Tibial nerve (tissue), 4 donors: ENCODE measurements at regions not wholly inside any gene's neighbourhood (a gene's known extent, or its start where the extent isn't known, plus 50 kb on each side); places are given as distances from the start of the nearest gene placed in this dataset.

Source experiments
- DNase-seq, 2 donors: peaks; one replicate each; pipeline ENCODE4 v3.0.0-alpha.2; 2019; ENCODE audit warnings: low spot score in 2 of 2
- H3K27ac ChIP-seq, 4 donors: fragments of 200-600 bp; sonication (generic) in 3 of 4; one replicate each; pipeline ENCODE4 v1.5.1; 2017 to 2019; ENCODE audit warnings: mild to moderate bottlenecking in 1 of 4
- H3K27me3 ChIP-seq, 2 donors: fragments of 200-600 bp; sonication (generic) in 1 of 2; one replicate each; pipeline versions ENCODE4 v1.5.1 to v1.6.0; 2017 to 2019
- H3K36me3 ChIP-seq, 3 donors: fragments of 200-600 bp; sonication (generic); one replicate each; pipeline ENCODE4 v1.5.1; 2018 to 2019
- H3K4me1 ChIP-seq, 4 donors: fragments of 200-600 bp; sonication (generic) in 3 of 4; one replicate each; pipeline ENCODE4 v1.5.1; 2017 to 2019
- H3K4me3 ChIP-seq, 4 donors: fragments of 200-600 bp; sonication (generic) in 3 of 4; one replicate each; pipeline ENCODE4 v1.5.1; 2017 to 2019; ENCODE audit warnings: mild to moderate bottlenecking in 1 of 4, moderate library complexity in 1 of 4
- H3K9me3 ChIP-seq, 4 donors: fragments of 200-600 bp; sonication (generic) in 3 of 4; one replicate each; pipeline ENCODE4 v1.5.1; 2017 to 2019
- EP300 ChIP-seq, 2 donors: sonication (generic); formaldehyde crosslinking; IDR thresholded peaks; one replicate each; pipeline ENCODE4 v1.6.1; 2017; ENCODE audit warnings: antibody characterized with exemption in 2 of 2, mild to moderate bottlenecking in 1 of 2
- POLR2A ChIP-seq, 2 donors: fragments of 450-650 bp; IDR thresholded peaks; one replicate each; pipeline ENCODE4 v1.6.1; 2017; ENCODE audit warnings: antibody characterized with exemption in 2 of 2, mild to moderate bottlenecking in 2 of 2, moderate library complexity in 2 of 2
- WGBS, 2 donors: methylation state at CpG; one replicate each; pipeline ENCODE4 v1.1.5; 2018; 5-methylcytosine and 5-hydroxymethylcytosine counted together
- TF ChIP-seq, protein P1 (sequence below), 5 experiments: fragments of 200-600 bp in 3 of 5; fragments of 450-650 bp in 2 of 5; sonication (generic) in 3 of 5; IDR thresholded peaks; one replicate each; pipeline ENCODE4 v1.5.1; 2016 to 2019; ENCODE audit warnings: antibody characterized with exemption in 5 of 5, mild to moderate bottlenecking in 3 of 5, moderate library complexity in 2 of 5

DNA sequence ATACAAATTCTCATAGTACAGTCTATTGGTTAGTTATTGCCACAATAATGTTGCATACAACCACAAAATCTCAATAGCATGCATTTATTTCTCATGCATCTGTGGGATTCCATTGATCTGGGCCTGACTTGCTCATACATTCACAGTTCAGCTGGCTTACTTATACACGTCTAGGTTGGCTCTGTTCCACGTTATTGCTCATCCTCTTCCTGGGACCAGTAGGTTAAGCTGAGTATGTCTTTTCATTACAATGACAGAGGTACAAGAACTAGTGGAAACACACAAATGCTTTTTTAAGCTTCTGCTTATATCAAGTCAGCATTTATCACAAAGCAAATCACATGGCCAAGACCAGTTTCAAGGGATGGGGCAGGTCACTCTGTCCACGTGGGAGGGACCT is 485.3 kb upstream of the BTBD3 start:
- no peak for DNase-seq
- Histone ChIP-seq H3K36me3 (no peaks in the 10 kb centered on the region), H3K27me3 (no peaks in the 10 kb centered on the region), H3K4me1 (no peaks in the 10 kb centered on the region), H3K4me3 (no peak overlapping the region), H3K9me3 (peaks cover 0 to 13% (median 0%) of the 10 kb centered on the region in 4 donors), H3K27ac (no peak overlapping the region)
- WGBS, 2 donors = 44 to 60% methylated on average over 3 of the region's 3 CpGs
- TF ChIP-seq POLR2A (IDR thresholded peaks at IDR 0.05) (no peak), EP300 (IDR thresholded peaks at IDR 0.05) (no peak)
- TF ChIP-seq, protein P1, sequence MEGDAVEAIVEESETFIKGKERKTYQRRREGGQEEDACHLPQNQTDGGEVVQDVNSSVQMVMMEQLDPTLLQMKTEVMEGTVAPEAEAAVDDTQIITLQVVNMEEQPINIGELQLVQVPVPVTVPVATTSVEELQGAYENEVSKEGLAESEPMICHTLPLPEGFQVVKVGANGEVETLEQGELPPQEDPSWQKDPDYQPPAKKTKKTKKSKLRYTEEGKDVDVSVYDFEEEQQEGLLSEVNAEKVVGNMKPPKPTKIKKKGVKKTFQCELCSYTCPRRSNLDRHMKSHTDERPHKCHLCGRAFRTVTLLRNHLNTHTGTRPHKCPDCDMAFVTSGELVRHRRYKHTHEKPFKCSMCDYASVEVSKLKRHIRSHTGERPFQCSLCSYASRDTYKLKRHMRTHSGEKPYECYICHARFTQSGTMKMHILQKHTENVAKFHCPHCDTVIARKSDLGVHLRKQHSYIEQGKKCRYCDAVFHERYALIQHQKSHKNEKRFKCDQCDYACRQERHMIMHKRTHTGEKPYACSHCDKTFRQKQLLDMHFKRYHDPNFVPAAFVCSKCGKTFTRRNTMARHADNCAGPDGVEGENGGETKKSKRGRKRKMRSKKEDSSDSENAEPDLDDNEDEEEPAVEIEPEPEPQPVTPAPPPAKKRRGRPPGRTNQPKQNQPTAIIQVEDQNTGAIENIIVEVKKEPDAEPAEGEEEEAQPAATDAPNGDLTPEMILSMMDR (IDR thresholded peaks at IDR 0.05) = no peak

GRCh38 chr20:11436113-11436905 is 481.4 kb upstream of the BTBD3 start:
- no peak overlapping the region for H3K27ac ChIP-seq
- no peaks in the 10 kb centered on the region for H3K36me3 ChIP-seq
- no peaks in the 10 kb centered on the region for H3K27me3 ChIP-seq
- no peaks in the 10 kb centered on the region for H3K4me1 ChIP-seq
- H3K9me3 ChIP-seq = peaks cover 0 to 13% (median 0%) of the 10 kb centered on the region in 4 donors
- DNase-seq = no peak
- WGBS, 2 donors = 76 to 92% methylated on average over 4 of the region's 4 CpGs
- H3K4me3 ChIP-seq = no peak overlapping the region
- TF ChIP-seq, protein P1 (IDR thresholded peaks at IDR 0.05) = no peak
- TF ChIP-seq POLR2A (IDR thresholded peaks at IDR 0.05) = no peak
- no peak for TF ChIP-seq EP300 (IDR thresholded peaks at IDR 0.05)

- TF ChIP-seq EP300 (IDR thresholded peaks at IDR 0.05) (no peak), POLR2A (IDR thresholded peaks at IDR 0.05) (no peak)
- TF ChIP-seq, protein P1 (IDR thresholded peaks at IDR 0.05) = no peak
- no peak for DNase-seq
- H3K4me1 ChIP-seq = no peaks in the 10 kb centered on the region
- H3K27me3 ChIP-seq = no peaks in the 10 kb centered on the region
- H3K36me3 ChIP-seq = no peaks in the 10 kb centered on the region
- 86 to 89% methylated on average over 3 of the region's 3 CpGs for WGBS, 2 donors
- peaks cover 0 to 13% (median 0%) of the 10 kb centered on the region in 4 donors for H3K9me3 ChIP-seq
- H3K4me3 ChIP-seq = no peak overlapping the region
- H3K27ac ChIP-seq = no peak overlapping the region
Measured at GRCh38 chr20:11437090-11437489, 480.6 kb upstream of the BTBD3 start.

GRCh38 chr20:11437611-11438380 is 479.9 kb upstream of the BTBD3 start:
- Histone ChIP-seq H3K27ac (no peak overlapping the region), H3K27me3 (no peaks in the 10 kb centered on the region), H3K4me3 (no peak overlapping the region), H3K36me3 (no peaks in the 10 kb centered on the region), H3K4me1 (no peaks in the 10 kb centered on the region), H3K9me3 (peaks cover 0 to 13% (median 0%) of the 10 kb centered on the region in 4 donors)
- no peak for TF ChIP-seq EP300 (IDR thresholded peaks at IDR 0.05)
- no peak for TF ChIP-seq POLR2A (IDR thresholded peaks at IDR 0.05)
- TF ChIP-seq, protein P1 (IDR thresholded peaks at IDR 0.05) = no peak
- no peak for DNase-seq
- 90 to 92% methylated on average over 5 of the region's 5 CpGs for WGBS, 2 donors

DNA sequence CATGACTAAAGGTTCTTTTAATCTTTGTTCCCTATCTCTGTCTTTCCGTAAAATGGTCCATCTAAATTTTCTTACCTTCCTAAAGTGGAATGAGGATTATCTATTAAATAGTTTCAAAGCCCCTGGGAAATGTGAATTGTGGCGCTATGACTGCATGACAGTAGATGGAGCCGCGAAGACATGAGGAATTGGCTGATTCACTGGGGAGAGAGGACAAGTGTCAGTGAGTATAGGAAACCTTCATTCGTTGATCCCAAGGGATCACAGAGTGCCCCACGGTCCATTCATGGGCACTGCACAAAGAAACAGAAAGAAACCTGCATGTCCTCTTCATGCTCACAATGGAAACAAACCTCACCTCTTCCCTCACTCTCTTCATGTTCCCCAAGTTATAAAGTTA is 479.3 kb upstream of the BTBD3 start:
- H3K36me3 ChIP-seq = no peaks in the 10 kb centered on the region
- H3K4me3 ChIP-seq = no peak overlapping the region
- 86 to 88% methylated on average over 6 of the region's 6 CpGs for WGBS, 2 donors
- H3K9me3 ChIP-seq = peaks cover 0 to 13% (median 0%) of the 10 kb centered on the region in 4 donors
- H3K4me1 ChIP-seq = no peaks in the 10 kb centered on the region
- no peak overlapping the region for H3K27ac ChIP-seq
- H3K27me3 ChIP-seq = no peaks in the 10 kb centered on the region
- no peak for TF ChIP-seq POLR2A (IDR thresholded peaks at IDR 0.05)
- TF ChIP-seq EP300 (IDR thresholded peaks at IDR 0.05) = no peak
- TF ChIP-seq, protein P1 (IDR thresholded peaks at IDR 0.05) = no peak
- DNase-seq = no peak
